Endothelial cell of umbilical vein (primary cell): ENCODE measurements at regions not wholly inside any gene's neighbourhood (a gene's known extent, or its start where the extent isn't known, plus 50 kb on each side); places are given as distances from the start of the nearest gene placed in this dataset.

ENCODE experiments used
- CTCF ChIP-seq, 2 donors: IDR thresholded peaks; 1 replicate in 1 of 2; 2 replicates in 1 of 2; pipeline ENCODE4 v1.5.1; 2011; ENCODE audit warnings: low read length in 2 of 2, mild to moderate bottlenecking in 2 of 2, moderate library complexity in 2 of 2, control low read depth in 1 of 2, inconsistent platforms in 1 of 2, low read depth in 1 of 2; ENCODE audit not compliant: insufficient read depth in 1 of 2; ENCODE audit errors: extremely low read depth in 1 of 2
- EZH2 ChIP-seq: IDR thresholded peaks from 2 replicates; pipeline ENCODE4 v1.6.1; 2012; ENCODE audit warnings: borderline replicate concordance, low read depth, mild to moderate bottlenecking, moderate library complexity, low read length, inconsistent platforms; ENCODE audit not compliant: severe bottlenecking
- FOS ChIP-seq: IDR thresholded peaks from 2 replicates; pipeline ENCODE4 v1.6.1; 2011; ENCODE audit warnings: mild to moderate bottlenecking, low read length, moderate library complexity, borderline replicate concordance; ENCODE audit not compliant: insufficient read depth
- GATA2 ChIP-seq: IDR thresholded peaks from 2 replicates; pipeline ENCODE4 v1.7.0; 2011; ENCODE audit warnings: low read depth, mild to moderate bottlenecking, moderate library complexity, mixed read lengths, low read length; ENCODE audit not compliant: insufficient read length, insufficient read depth
- JUN ChIP-seq: IDR thresholded peaks from 2 replicates; pipeline ENCODE4 v1.6.1; 2011; ENCODE audit warnings: borderline replicate concordance, low read depth; ENCODE audit not compliant: insufficient read length, insufficient read depth
- MYC ChIP-seq: IDR thresholded peaks from one replicate; pipeline ENCODE4 v1.6.1; 2011; ENCODE audit warnings: mild to moderate bottlenecking, low read depth, low read length
- POLR2A ChIP-seq: IDR thresholded peaks from 2 replicates; pipeline ENCODE4 v1.6.1; 2012; ENCODE audit warnings: low read depth, mild to moderate bottlenecking, control low read depth, low read length
- POLR2AphosphoS5 ChIP-seq: IDR thresholded peaks from 2 replicates; pipeline ENCODE4 v1.6.1; 2012; ENCODE audit warnings: low read depth, mild to moderate bottlenecking, control low read depth, low read length, moderate library complexity; ENCODE audit not compliant: insufficient read depth
- TF ChIP-seq, protein P1 (sequence below): IDR thresholded peaks from 2 replicates; pipeline ENCODE4 v1.6.1; 2011; ENCODE audit not compliant: insufficient read depth, insufficient read length

DNA sequence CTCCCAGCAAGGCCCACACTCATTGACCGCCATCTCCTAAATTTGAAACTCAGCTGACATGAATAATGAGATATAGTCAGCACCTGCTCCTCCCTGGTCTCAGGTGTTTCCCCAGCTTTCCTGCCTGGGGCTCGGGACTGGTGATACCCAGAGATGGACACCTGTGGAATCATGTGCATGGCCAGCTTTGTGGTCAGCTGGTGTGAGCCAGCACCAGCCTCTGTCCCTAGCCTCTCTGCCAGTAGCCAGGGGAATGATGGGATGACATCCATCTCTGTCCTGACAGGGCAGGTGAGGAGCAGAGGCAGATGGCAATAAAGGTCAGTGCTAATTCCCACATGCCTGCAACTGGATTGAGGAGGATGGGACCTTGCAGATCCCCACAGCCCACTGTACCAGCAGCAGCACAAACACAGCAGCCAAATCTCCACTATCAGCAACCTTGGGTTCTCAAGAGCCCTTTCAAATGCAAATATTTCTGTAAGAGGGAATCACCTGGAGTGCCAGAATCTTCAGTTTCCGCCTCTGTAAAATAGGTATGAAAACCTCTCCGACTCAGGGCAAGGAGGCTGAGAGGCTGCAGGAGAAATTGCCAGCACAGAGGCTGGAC is 329.2 kb upstream of the ZMIZ1 start:
- no peak for TF ChIP-seq FOS
- no peak for TF ChIP-seq POLR2A
- TF ChIP-seq JUN, result no peak
- no peak for TF ChIP-seq CTCF (IDR thresholded peaks at IDR 0.05; ENCODE audit: extremely low read depth in 1 of 2, insufficient read depth in 1 of 2, low read depth in 1 of 2, low read length in 2 of 2)
- no peak for TF ChIP-seq POLR2AphosphoS5
- no peak for TF ChIP-seq EZH2
- TF ChIP-seq MYC, result no peak
- TF ChIP-seq, protein P1, sequence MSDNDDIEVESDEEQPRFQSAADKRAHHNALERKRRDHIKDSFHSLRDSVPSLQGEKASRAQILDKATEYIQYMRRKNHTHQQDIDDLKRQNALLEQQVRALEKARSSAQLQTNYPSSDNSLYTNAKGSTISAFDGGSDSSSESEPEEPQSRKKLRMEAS, result no peak
- TF ChIP-seq GATA2, result no peak
